Dedifferentiated amniotic fluid mesenchymal stem cell (primary cell): ENCODE measurements at regions not wholly inside any gene's neighbourhood (a gene's known extent, or its start where the extent isn't known, plus 50 kb on each side); places are given as distances from the start of the nearest gene placed in this dataset.
"Not testable (repeated sequence)": the region's sequence is repeated elsewhere in the genome, so short reads cannot be mapped to it uniquely, and the experiment has no call there.

Experiments used
- DNase-seq: peaks from one replicate; pipeline ENCODE4 v3.0.0-alpha.2; 2016; ENCODE audit errors: extremely low spot score

DNA sequence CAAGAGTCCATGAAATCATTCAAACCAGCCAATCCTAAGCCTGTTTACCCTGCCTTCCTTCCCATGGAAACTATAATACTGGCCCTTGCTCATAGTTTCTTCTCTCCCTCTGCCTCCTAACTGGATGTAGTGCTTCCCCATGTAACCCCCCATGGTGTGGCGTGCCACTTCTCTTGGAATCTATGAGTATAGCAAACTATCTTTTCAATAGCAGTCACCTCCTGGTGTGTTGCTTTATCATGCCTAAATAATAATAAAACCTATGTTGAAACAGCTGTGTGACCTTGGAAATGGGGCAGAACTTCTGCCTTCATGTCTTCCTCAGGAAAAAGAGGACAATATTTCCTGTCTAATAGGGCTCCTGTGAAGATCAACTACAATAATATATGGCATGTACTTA lies 234.8 kb upstream of the EDNRA start:
- DNase-seq: no peak

GRCh38 chr4:147246528-147246927 lies 234.4 kb upstream of the EDNRA start:
- not testable (repeated sequence) for DNase-seq

GRCh38 chr4:147247579-147247978 lies 233.3 kb upstream of the EDNRA start:
- DNase-seq: no peak

DNA sequence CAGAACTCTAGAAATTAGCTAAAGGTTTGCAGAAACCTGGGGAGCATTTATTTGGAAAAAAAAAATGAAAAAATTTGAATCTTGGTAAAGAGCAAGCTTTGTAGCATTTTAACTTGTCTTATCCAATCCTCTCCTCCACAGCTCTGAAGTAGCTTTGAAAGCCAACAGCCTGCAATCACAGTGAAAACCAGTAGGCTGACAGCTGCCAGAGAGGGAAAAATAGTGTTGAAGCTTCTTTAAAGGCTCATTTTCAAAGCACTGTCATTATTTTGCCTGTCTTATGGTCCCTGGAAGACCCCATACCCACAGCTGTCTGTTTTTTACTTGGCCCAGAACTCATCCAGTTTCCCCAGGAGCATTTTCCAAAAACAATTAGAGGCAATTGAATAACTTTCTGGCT lies 230.8 kb upstream of the EDNRA start:
- no peak for DNase-seq

GRCh38 chr4:147255268-147255667 lies 225.6 kb upstream of the EDNRA start:
- DNase-seq: not testable (repeated sequence)

- not testable (repeated sequence) for DNase-seq
These were observed 221.6 kb upstream of the EDNRA start for GRCh38 chr4:147259271-147259670.

GRCh38 chr4:147284256-147284835 lies 196.6 kb upstream of the EDNRA start:
- no peak for DNase-seq

DNA sequence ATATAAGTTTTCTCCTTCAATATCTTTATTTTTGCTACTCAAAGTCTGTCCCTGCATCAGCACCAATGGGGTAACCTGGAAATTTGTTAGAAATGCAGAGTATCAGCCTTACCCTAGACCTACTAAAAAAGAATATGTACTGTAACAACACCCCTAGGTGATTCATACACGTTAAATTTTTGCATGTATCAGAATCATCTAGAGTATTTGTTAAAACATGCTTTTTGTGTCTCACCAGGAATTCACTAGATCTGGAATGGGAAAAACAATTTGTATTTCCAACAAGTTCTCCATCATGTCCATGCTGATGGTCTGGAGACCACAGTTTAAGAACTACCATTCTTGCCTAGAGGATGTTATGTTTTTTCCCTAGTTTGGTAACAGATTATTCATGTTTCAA lies 196.0 kb upstream of the EDNRA start:
- no peak for DNase-seq

DNA sequence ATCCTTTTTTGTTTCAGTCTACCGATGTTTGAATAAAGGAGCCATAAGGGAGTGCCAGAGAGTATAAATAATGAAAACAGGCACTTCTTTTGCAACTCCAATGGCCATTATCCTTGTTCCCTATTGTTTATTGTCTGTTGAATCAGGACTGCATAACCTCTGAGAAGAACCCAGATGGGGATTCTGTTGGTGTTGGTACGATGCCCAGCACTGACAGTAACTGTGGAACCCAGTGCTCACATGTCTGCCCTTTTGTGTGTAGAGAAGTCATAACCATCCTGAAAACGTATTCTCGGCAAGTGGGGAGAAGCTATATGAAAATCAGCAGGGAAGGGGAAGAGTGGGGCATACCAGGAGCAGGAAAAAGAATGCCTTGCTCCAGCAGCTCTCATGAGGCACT lies 195.1 kb upstream of the EDNRA start:
- no peak for DNase-seq

- DNase-seq: no peak
These were observed 193.9 kb upstream of the EDNRA start for GRCh38 chr4:147286846-147287587.

DNA sequence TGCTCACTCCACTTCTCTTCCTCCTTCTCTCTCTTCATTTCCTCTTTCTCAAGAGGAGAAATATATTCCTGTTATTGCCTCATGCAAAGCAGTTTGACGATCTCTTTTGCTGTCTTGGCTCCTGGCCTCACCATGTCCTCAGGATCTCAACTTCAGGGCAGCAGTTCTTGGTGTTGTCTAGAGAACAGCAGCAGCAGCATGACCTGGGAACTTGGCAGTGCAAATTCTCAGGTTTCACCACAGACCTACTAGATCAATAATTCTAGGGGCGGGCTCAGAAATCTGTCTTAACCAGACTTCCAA lies 193.4 kb upstream of the EDNRA start:
- no peak for DNase-seq

DNA sequence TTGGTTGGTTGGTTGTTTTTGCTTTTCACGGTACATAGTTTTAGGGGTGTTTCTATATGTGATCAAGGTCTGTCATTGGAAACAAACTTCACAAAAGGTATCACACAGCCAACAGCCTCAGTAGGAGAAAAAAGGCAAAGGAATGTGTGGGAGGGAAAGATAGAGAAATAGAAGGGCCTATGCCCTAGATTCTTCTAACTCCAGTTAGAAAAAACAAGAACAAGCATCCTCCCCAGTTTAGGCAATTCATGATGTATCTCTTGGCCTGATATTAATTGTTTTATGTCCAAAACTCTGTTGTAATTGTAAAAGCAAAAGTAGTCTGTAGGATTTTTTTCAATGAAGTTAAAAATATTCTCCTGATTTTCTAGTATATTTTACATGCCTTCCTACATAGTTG lies 192.4 kb upstream of the EDNRA start:
- no peak for DNase-seq

GRCh38 chr4:147289181-147289580 lies 191.7 kb upstream of the EDNRA start:
- DNase-seq: no peak

DNA sequence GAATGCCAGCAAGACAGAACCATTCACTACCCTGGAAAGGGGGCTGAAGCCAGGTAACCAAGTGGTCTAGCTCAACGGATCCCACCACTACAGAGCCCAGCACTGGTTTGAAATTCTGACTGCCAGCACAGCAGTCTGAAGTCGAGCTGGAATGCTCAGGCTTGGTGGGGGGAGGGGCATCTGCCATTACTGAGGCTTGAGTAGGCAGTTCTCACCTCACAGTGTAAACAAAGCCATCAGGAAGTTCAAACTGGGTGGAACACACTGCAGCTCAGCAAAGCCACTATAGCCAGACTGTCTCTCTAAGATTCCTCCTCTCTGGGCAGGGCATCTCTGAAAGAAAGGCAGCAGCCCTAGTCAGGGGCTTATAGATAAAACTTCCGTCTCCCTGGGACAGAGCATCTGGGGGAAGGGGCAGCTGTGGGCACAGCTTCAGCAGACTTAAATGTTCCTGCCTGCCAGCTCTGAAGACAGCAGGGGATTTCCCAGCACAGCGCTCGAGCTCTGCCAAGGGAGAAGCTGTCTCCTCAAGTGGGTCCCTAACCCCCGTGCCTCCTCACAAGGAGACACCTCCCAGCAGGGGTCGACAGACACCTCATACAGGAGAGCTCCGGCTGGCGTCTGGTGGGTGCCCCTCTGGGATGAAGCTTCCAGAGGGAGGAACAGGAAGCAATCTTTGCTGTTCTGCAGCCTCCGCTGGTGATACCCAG lies 188.1 kb upstream of the EDNRA start:
- DNase-seq: not testable (repeated sequence)

DNA sequence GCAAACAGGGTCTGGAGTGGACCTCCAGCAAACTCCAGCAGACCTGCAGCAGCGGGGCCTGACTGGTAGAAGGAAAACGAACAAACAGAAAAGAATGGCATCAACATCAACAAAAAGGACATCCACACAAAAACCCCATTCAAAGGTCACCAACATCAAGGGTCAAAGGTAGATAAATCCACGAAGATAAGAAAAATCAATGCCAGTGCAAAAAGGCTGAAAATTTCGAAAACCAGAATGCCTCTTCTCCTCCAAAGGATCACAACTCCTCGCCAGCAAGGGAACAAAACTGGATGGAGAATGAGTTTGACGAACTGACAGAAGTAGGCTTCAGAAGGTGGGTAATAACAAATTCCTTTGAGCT lies 187.6 kb upstream of the EDNRA start:
- DNase-seq: not testable (repeated sequence)

GRCh38 chr4:147299205-147299604 lies 181.7 kb upstream of the EDNRA start:
- no peak for DNase-seq

DNA sequence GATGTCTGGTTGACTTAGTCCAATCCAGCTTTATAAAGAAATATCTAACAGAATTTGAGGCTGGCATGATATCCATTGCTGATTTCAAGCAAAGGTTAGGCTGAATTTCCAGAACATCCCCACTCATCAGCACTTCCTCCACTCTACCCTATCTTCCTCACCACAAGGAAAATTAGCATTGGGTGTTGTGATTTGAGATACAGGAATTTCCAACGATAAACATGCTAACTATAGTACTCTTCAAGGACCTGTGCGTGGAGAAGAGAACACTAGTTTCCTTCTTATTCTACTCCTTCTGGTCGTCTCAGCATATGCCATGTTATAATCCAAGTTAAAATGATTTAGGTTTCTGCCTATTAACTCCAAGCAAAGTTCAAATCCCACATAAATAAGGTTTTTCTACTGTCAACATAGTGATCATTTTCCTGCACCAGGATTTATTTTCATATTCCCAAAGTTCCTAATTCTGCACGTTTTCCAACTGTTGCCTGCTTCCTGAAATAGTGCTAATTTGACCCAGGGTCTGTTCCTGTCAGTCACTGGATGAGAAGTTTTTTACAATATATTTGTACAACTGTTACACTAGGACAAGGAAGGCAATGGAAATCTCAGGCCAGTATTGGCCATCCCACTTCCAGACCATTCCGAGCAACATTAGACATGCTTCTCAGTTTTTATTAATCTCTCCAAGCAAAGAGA lies 177.6 kb upstream of the EDNRA start:
- DNase-seq: no peak

DNA sequence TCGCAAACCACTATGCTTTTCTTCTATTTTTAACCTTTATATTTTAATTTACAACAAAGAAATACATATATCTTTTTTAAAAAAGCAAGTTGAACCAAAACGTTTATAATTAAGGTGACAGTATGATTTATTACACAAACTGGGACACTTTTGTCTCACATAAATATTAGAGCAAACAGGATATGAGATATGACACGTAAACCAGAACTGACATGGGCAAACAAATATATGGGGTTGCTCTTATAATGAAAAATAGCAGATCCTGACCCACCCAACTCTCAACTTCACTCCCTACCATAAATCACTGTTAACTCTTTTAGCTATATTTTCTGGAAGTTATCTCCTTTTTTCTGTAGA lies 177.0 kb upstream of the EDNRA start:
- no peak for DNase-seq

- no peak for DNase-seq
These were observed 172.8 kb upstream of the EDNRA start for GRCh38 chr4:147307896-147308674.

DNA sequence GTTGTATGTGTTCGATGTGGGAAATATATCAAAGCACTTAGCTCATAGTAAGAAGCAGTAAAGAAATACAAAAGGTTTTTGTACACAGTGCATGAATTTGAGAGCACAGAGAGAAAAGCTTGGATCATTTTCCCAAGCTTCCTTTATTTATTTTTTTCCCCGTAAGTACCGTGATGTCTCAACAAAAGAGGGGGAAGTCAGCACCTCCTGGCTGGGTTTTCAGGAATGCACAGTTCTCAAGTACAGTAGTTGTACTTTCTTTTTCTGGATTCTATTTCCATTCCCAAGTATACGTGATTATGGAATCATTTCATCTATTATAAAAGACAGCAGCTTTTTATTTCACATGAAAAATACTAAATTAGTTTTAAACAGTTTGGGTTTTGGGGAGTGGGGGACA lies 171.5 kb upstream of the EDNRA start:
- DNase-seq: no peak

GRCh38 chr4:147310312-147310711 lies 170.6 kb upstream of the EDNRA start:
- DNase-seq: no peak

DNA sequence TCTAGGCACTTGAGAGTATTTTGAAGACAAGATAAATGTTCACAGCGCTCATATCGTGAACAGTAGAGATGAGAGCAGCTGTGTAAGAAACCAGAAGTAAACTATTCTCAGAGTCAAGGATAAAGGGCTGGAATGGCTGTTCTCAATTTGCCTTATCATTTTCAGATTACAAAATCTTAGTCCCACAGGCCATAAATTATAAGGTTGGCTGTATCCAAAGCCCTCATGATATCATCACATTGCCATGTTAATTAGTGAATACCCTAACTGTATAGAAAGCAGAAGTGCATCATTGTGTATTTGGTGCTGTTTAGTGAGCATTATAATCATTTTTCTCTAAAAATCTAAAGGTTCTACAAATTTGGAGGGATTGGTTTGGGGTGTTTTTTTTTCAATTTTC lies 168.9 kb upstream of the EDNRA start:
- DNase-seq: no peak
